IMR-90 (cell line): ENCODE measurements at regions not wholly inside any gene's neighbourhood (a gene's known extent, or its start where the extent isn't known, plus 50 kb on each side); places are given as distances from the start of the nearest gene placed in this dataset.

Source experiments
- ATAC-seq: fragments of 200-7000 bp; cut with Tn5 transposase; 2 replicates; pipeline ENCODE4 v1.9.1; 2020; ENCODE audit warnings: low read depth, mild to moderate bottlenecking, moderate library complexity
- BruUV-seq: library from RNA; stranded (reverse); fragments of 400-500 nt; replicated peaks from 2 replicates; lab custom pipeline; 2021; lab: Mats Ljungman, UMichigan
- CTCF ChIA-PET: fragments of 300-600 bp; formaldehyde crosslinking; extraction: SDS; loops from one replicate; lab custom pipeline; 2021; ENCODE audit warnings: antibody characterized with exemption; lab: Yijun Ruan, JAX
- POLR2A ChIA-PET: fragments of 300-600 bp; sonication (Branson Sonifier 250); formaldehyde crosslinking; loops from one replicate; lab custom pipeline; 2022; ENCODE audit warnings: antibody characterized with exemption; ENCODE audit not compliant: unreplicated experiment; lab: Charles Lee
- DNase-seq: peaks from one replicate; pipeline ENCODE4 v3.0.0; 2013
- H2AFZ ChIP-seq: replicated peaks from 2 replicates; pipeline ENCODE3; 2013; ENCODE audit warnings: low read length, mild to moderate bottlenecking; ENCODE audit not compliant: poor library complexity
- H2AK5ac ChIP-seq: 2 replicates; pipeline ENCODE4 v1.6.1; 2013; ENCODE audit warnings: low read depth, low read length, inconsistent platforms
- H2AK9ac ChIP-seq: replicated peaks from 2 replicates; pipeline ENCODE3; 2013; ENCODE audit warnings: mild to moderate bottlenecking, low read depth, low read length, moderate library complexity; ENCODE audit not compliant: poor library complexity
- H2BK120ac ChIP-seq: 2 replicates; pipeline ENCODE4 v1.6.1; 2013; ENCODE audit warnings: low read depth, low read length, inconsistent platforms
- H2BK15ac ChIP-seq: 3 replicates; pipeline ENCODE4 v1.6.1; 2013; ENCODE audit warnings: low read depth, low read length, inconsistent platforms
- H2BK20ac ChIP-seq: 2 replicates; pipeline ENCODE4 v1.6.1; 2013; ENCODE audit warnings: low read depth, mild to moderate bottlenecking, inconsistent platforms, low read length, moderate library complexity
- H2BK5ac ChIP-seq: 2 replicates; pipeline ENCODE4 v1.6.1; 2013; ENCODE audit warnings: mild to moderate bottlenecking, low read depth, low read length, inconsistent platforms; ENCODE audit not compliant: poor library complexity, severe bottlenecking
- H3K14ac ChIP-seq: replicated peaks from 2 replicates; pipeline ENCODE4 v1.6.1; 2013; ENCODE audit warnings: low read depth, low read length, inconsistent platforms
- H3K18ac ChIP-seq: 2 replicates; pipeline ENCODE4 v1.6.1; 2013; ENCODE audit warnings: low read depth, low read length, control low read depth
- H3K23ac ChIP-seq: 2 replicates; pipeline ENCODE4 v1.6.1; 2013; ENCODE audit warnings: low read depth, low read length, inconsistent platforms
- H3K27ac ChIP-seq: 2 replicates; pipeline ENCODE4 v1.5.1; 2013; ENCODE audit warnings: mild to moderate bottlenecking, control low read depth, low read length; ENCODE audit not compliant: insufficient read depth
- H3K27me3 ChIP-seq: 2 replicates; pipeline ENCODE4 v1.6.1; 2013; ENCODE audit warnings: low read length; ENCODE audit not compliant: control insufficient read depth, insufficient read depth
- H3K36me3 ChIP-seq: 2 replicates; pipeline ENCODE4 v1.6.1; 2013; ENCODE audit warnings: low read length, mixed read lengths; ENCODE audit not compliant: control insufficient read depth, insufficient read depth
- H3K4ac ChIP-seq: 2 replicates; pipeline ENCODE4 v1.6.1; 2013; ENCODE audit warnings: low read depth, low read length, inconsistent platforms
- H3K4me1 ChIP-seq: 2 replicates; pipeline ENCODE4 v1.6.1; 2013; ENCODE audit warnings: low read length, mixed read lengths; ENCODE audit not compliant: control insufficient read depth, insufficient read depth
- H3K4me2 ChIP-seq: 2 replicates; pipeline ENCODE4 v1.6.1; 2013; ENCODE audit warnings: low read depth, mild to moderate bottlenecking, control low read depth, low read length, moderate library complexity
- H3K4me3 ChIP-seq: 2 replicates; pipeline ENCODE4 v1.5.1; 2013; ENCODE audit warnings: low read depth, mild to moderate bottlenecking, control low read depth, low read length, moderate library complexity; ENCODE audit not compliant: insufficient read depth
- H3K56ac ChIP-seq: 2 replicates; pipeline ENCODE4 v1.6.1; 2013; ENCODE audit warnings: low read length, inconsistent platforms; ENCODE audit not compliant: insufficient read depth; ENCODE audit errors: extremely low read depth
- H3K79me1 ChIP-seq, 2 experiments: 2 replicates each; pipeline ENCODE4 v1.6.1; 2013; ENCODE audit warnings: low read length in 2 of 2, inconsistent platforms in 1 of 2, low read depth in 1 of 2
- H3K9ac ChIP-seq: 2 replicates; pipeline ENCODE4 v1.6.1; 2013; ENCODE audit warnings: low read depth, low read length, control low read depth
- H3K9me1 ChIP-seq: 2 replicates; pipeline ENCODE4 v1.6.1; 2013; ENCODE audit warnings: low read length, inconsistent platforms; ENCODE audit not compliant: insufficient read depth
- H3K9me3 ChIP-seq: 2 replicates; pipeline ENCODE4 v1.6.1; 2013; ENCODE audit warnings: low read length; ENCODE audit not compliant: control insufficient read depth, insufficient read depth
- H4K20me1 ChIP-seq: 2 replicates; pipeline ENCODE4 v1.6.1; 2013; ENCODE audit warnings: low read length, inconsistent platforms; ENCODE audit not compliant: insufficient read depth
- H4K5ac ChIP-seq: 2 replicates; pipeline ENCODE4 v1.6.1; 2013; ENCODE audit warnings: mild to moderate bottlenecking, low read depth, low read length, control low read depth
- H4K8ac ChIP-seq, 2 experiments: 2 replicates each; pipeline ENCODE4 v1.6.1; 2013; ENCODE audit warnings: low read depth in 2 of 2, low read length in 2 of 2, control low read depth in 1 of 2, inconsistent platforms in 1 of 2
- H4K91ac ChIP-seq: 2 replicates; pipeline ENCODE4 v1.6.1; 2013; ENCODE audit warnings: low read depth, low read length, inconsistent platforms; ENCODE audit not compliant: insufficient read depth
- POLR2A ChIP-seq: IDR thresholded peaks from 2 replicates; pipeline ENCODE4 v1.6.1; 2012; ENCODE audit warnings: mild to moderate bottlenecking, low read depth, low read length
- WGBS, 2 experiments: methylation state at CpG; one replicate each; pipeline versions ENCODE4 v1.1.5 to v1.1.7; 2013; ENCODE audit warnings: missing lambda C conversion rate in 2 of 2; ENCODE audit not compliant: insufficient read length in 1 of 2; ENCODE audit errors: extremely low coverage in 2 of 2; 5-methylcytosine and 5-hydroxymethylcytosine counted together
- dilution Hi-C: fragments of 300-500 bp; cut with HindIII; formaldehyde crosslinking; loops from one replicate; pipeline ENCODE4 v1.14.3; 2018; ENCODE audit warnings: low sequenced_read_pairs; ENCODE audit not compliant: unreplicated experiment
- in situ Hi-C: fragments of 300-500 bp; cut with MboI; formaldehyde crosslinking; loops from 3 replicates; pipeline ENCODE4 v1.14.3; 2019; ENCODE audit warnings: low sequenced_read_pairs, inconsistent platforms, mixed read lengths
- intact Hi-C: fragments of 100-400 bp; cut with micrococcal nuclease; formaldehyde crosslinking; loops from 2 replicates; pipeline ENCODE4 v1.10.0; 2022

DNA sequence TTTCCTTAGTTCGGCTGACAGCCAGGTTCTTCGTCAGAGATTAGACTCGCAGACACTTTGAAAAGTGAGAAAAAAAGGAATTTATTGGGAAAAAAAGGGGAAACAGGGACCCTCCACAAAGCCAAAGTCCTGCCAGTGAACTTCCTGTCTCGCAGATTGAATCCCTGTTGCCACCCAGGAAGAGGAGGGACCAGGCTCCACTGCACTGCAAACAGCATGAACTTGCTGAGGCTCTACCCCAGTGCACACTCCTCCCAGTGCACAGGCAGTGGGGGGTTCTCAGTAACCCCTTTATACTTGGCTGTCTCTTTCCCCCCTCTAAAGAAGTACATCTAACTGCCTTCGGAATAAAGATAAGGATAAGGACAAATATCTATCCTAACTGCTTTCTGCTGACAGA lies 959.0 kb downstream of the GRIK2 start:
- Histone ChIP-seq H2AK9ac (no peak overlapping the region), H2AK5ac (no peak overlapping the region), H2BK120ac (no peak overlapping the region), H4K8ac (no peak overlapping the region), H4K5ac (no peak overlapping the region), H3K56ac (no peak overlapping the region), H2BK20ac (no peak overlapping the region), H3K36me3 (no peaks in the 10 kb centered on the region), H2AFZ (no peak overlapping the region), H2BK15ac (no peak overlapping the region), H3K4me2 (no peak overlapping the region), H4K91ac (no peak overlapping the region), H3K18ac (no peak overlapping the region), H3K27ac (no peak overlapping the region), H3K4me1 (no peaks in the 10 kb centered on the region), H3K4me3 (no peak overlapping the region), H3K27me3 (no peaks in the 10 kb centered on the region), H3K9me1 (no peaks in the 10 kb centered on the region), H3K79me1 (no peaks in the 10 kb centered on the region), H3K14ac (no peak overlapping the region), H3K9ac (no peak overlapping the region), H3K4ac (no peak overlapping the region), H4K20me1 (no peaks in the 10 kb centered on the region), H3K9me3 (peaks cover 8% of the 10 kb centered on the region; the same call in 1 of the 2 replicates), H3K23ac (no peak overlapping the region), H2BK5ac (no peak overlapping the region)
- dilution Hi-C loops = no loop called here
- no TSS peak for BruUV-seq
- no peak for ATAC-seq
- no peak for TF ChIP-seq POLR2A
- ChIA-PET POLR2A (no interaction called here), CTCF (no interaction called here)
- WGBS, 2 experiments = no CpG with 5 or more reads among the region's 5 CpGs
- intact Hi-C loops = no loop called here
- DNase-seq = no peak
- in situ Hi-C loops = no loop called here
